HG02973 (cell line): ENCODE measurements at regions not wholly inside any gene's neighbourhood (a gene's known extent, or its start where the extent isn't known, plus 50 kb on each side); places are given as distances from the start of the nearest gene placed in this dataset.

Experiments
- ATAC-seq: cut with Tn5 transposase; IDR thresholded peaks from one replicate; pipeline ENCODE4 v1.9.1; 2021; ENCODE audit warnings: moderate library complexity; ENCODE audit not compliant: unreplicated experiment

DNA sequence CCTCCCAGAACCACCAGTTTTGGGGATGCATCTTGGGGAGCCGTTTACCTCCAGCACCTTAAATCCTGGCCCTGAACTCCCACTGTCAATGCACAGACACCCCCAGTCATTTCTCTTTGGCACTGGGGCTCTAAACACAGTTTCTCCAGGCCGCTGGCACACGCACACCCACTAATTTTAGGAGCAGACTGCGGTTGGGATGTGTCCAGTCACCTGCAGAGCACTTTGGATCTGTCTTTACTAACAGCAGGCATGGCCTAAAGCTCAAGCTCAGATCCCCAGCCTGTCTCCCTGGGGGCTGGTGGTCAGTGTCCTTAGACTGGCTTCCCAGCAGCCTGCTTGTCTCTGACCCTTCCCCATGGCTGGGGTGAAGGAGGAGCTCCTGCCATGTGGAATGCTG, 49.9 kb downstream of the SYNE3 start:
- no peak for ATAC-seq

DNA sequence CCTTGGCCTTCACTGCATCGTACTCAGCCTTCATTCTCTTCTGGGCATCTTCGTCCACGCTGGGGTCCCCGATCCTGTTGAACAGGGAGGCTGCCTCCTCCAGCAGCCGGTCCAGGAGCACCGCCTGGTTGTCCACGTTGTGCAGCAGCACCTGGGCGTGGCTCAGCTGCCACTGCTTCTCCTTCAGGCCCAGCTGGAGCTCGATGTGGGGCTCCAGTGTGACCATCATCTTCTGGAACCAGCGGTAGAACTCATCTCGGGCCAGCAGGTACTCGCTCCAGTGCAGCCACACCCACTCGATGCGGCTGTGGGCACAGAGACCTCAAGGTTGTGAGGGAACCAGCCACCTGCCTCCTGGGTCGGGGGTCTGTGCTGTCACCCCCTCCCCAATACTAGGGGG, 50.5 kb downstream of the SYNE3 start:
- no peak for ATAC-seq

DNA sequence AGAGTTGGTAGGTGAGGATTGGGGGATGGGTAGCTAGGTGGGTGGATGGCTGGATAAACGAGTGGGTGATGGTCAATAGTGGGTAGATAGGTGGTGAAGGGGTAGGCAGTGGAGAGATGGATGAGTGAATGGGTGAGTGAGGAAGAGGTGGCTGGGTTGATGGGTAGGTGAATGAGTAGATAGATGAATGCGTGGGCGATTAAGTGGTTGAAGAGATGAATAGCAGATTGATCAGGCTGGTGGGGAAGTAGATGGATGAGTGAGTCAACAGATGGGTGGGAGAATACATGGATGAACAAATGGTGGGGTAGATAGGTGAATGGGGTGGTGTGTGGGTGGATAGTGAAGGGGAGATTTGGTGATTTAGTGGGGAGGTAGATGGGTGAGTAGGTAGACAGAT, 51.1 kb downstream of the SYNE3 start:
- no peak for ATAC-seq

DNA sequence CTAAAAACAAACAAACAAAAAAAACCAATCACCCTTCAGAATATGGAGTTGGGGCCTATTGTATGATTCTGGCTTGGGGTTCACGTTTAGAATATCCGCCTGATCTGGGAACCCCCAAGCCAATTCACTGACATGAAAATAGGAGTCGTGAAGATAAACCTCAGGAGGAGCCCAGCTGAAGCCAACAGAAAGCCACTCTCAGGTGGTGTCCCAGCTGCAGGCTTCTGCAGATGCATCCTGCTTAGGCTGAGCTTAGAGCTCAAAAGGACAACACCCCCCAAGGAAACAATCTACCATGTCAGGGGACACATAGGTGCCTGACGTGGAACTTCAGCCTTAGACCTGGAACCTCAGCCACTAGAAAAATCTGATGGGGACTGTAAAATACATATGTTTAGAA, 51.9 kb downstream of the SYNE3 start:
- ATAC-seq: no peak

DNA sequence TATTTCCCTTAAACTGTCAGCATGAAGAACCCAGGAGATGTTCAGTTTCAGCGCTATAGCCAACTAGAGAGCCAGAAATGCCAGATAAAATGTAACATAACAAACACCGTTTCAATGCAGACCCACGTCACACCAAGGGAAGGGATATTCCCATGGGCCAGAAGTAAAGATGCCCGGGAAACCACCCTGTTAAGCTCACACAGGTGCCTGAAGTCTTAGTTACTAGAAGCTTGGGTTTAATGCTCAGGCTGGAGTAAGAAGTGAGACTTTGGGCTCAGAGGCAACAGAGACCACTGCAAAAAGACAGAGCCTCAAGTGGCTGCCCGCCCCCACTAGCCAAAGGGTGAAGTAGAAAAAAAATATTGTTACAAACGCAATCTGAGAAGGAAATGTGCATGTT, 52.3 kb downstream of the SYNE3 start:
- ATAC-seq: no peak

DNA sequence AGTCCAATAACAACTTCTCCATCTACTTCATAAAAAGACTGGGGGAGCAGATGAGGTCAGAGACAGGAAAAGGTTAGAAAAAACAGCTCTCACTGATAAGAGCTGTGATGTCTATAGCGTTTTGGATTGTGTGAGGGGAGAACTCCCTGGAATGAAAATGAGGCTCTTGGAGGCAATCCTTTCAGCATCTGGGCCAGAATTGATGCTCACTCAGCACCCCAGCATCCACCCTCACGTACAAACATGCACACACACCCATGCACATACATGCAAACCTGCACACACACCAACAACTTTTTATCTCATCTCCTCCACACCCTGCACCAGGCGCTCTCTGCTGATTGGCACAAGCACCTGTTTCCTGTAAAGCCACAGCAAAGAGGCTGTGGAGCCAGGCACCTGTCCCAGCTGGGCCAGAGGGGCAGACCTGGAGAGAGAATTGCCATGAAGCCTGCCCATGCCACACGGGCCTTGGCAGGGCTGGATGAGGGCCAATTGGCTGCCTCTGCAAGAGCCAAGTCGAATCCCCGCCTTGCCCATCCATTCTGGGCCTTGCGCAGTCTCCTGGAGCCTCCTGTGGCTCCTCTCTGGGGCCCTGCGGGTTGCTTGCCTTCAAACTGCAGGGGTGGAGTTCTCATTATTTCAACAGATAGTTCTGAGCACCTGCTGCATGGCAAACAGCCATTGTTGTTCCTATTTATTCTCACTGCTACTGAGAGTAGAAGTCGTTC, 53.1 kb downstream of the SYNE3 start:
- no peak for ATAC-seq

DNA sequence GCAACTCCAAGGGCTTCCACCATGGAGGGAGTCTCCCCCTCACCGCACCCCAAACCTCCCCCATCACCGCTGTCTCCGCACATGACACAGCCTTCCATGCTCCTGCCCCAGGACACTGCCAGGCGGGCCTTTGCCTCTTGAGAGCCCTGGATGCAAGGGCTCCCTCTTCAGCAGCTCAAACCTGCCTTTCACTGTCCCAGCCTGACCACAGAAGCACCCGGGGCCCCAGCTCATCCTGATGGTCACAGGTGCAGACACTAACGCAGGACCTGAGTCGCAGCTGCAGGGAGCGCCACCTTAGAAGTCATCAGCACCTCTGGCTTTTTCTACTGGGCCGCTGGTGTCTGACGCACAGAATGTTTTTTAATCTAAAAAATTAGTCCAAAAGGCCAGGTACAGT, 54.0 kb downstream of the SYNE3 start:
- no peak for ATAC-seq

DNA sequence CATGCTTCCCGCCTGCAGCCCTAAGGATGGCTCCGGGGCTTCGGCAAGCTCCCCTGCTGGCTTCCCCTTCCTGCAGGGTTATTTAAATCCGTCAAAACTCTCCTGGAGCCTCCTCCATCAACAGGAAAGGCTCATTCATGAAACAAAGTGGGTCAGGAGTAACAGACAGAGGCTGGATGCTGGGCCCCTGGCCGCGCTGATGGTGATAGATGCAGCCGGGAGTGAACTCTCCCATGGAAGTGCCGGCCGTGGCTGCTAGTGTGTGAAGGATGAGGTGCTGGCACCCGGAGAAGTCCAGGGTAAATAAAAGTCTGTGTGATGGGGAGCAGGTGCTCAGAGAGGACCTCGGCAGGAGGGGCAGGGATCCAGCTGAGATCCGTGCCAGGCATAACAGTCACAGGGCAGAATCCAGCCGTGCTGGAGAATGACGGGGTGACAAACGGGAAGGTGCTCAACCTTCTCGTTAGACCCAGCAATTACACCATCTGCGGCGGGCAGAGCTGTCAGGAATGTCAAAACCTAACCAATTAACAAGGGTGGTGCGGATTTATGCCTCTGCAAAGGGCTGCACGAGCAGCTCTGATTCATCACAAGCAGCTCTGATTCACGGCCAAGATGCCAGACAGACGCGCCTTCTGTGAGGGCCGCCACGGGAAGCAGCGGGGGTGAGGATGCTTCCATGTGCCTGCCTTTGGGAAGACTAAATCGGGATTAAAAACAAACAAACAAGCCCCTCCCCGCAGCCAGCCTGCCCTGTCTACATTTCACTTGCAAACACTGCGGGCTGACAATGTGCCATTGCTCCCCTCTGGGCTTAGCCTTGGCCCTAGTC, 55.6 kb downstream of the SYNE3 start:
- ATAC-seq: no peak

DNA sequence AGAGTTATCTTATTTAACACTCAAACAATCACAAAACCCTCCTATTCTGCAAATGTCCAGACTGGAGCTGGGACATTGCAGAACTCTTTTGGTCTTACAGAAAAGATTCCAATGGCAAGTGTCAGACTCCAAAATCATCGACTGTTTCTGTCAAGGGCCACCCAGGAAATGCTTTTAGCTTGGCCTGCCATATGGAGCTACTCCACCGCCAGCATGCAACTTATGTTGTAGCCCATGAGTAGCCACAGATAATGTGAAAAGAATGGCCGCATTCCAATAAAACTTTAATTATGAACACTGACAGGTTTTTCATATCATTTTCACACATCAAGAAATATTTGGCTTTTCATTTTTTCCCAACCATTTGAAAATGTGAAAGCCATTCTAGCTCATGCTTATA, 57.5 kb downstream of the SYNE3 start:
- no peak for ATAC-seq

DNA sequence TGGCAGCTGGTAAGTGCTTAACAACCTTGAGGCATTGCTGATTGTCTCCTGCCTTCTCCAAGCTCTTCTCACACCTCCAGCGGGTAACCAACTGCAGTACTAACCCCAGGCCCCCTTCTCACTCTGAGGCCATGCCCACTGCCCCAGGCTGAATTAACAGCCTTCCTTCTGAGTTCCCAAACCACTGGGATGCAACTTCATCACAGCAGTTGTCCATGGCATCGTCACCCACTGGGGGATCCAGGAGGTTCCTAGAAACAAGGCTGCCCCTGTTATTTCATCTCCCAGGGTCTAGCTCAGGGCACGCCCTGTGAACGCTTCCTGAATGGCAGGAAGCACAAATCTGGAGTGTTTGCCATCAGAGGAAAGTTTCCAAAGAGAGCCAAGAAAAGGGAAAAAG, 58.0 kb downstream of the SYNE3 start:
- ATAC-seq: no peak

DNA sequence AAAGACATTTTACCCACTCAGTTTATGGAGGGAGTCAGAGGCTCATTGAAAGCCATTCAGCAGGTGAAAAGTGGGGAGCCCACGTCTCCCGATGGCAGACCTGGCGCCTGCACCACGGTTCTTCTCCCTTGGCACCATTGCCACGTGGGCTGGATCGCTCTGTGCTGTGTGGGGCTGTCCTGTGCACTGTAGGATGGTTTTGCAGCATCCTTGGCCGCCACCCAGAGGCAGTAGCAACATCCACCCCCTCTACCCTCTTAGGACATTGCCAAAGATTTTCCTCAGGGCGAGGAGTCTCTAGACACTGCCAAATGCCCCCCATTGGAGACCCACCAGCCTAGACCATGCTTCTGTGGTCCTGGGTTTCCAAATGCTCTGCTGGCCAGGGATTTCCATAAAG, 60.2 kb downstream of the SYNE3 start:
- ATAC-seq: no peak

DNA sequence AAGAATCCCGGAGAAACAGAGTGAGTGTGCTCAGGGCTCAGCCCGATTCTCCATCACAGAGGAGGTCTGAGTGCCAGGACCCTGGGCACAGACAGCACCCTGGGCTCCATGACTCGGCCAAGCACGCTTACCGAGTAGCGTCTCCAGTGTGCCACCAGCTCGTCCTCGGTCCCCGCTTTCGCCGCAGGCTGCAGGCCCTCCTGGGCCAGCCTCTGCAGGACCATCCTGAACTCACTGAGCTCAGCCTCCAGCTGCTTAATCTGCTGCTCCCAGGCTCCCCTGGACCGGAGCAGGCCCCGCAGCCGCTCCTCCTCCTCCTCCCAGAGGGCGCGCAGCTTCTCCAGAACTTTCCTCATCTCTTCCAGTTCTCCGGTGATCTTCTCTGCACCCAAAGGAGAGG, 61.2 kb downstream of the SYNE3 start:
- no peak for ATAC-seq

DNA sequence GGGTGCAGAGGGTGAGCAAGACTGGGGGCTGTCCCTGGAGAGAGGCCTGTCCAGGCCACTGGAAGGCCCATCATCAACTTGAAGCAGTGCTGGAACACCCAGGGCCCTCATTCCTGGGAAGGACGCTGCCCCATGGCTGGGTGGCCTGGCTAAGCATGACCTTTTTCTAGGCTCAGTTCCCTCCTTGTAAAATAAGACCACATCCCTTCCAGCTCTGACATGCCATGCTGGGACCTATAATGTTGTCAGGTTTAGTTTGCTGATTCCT, 62.8 kb downstream of the SYNE3 start:
- no peak for ATAC-seq

DNA sequence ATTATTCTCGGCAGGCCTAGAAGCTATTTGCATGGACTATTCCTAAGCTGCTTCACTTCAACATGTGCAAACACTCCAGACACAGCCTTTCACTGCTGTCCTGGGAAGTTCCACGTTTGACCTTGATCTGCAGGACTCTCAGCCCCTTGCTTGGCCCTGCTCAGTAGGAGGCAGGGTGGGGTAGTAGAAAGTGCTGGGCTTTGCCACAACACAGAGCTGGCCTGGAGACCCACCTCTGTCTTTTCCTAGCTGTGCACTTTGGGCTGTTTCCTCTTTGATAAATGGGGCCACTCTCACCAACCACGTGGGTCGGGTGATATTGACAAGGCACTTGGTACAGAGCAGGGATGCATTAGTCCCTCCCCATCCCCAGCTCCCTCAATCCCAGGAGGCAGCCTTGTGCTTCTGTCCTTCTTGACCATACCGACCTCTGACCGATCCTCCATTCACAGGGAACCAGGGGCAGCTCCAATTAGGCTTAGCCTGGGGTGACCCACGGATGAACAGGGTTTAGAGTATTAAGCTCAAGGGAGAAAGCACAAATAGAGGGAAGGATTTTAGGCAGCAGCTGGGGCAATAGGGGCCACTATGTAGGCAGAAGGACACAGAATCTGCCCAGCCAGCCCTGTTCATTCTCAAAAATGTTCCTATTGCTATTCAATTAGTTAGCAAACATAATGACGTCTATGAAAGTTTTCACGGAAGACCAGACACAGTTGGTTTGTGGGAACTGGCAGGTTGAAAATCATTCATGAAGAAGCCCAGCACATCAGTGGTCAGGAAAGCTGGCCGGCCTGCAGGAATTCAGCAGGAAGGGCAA, 63.3 kb downstream of the SYNE3 start:
- ATAC-seq: no peak

DNA sequence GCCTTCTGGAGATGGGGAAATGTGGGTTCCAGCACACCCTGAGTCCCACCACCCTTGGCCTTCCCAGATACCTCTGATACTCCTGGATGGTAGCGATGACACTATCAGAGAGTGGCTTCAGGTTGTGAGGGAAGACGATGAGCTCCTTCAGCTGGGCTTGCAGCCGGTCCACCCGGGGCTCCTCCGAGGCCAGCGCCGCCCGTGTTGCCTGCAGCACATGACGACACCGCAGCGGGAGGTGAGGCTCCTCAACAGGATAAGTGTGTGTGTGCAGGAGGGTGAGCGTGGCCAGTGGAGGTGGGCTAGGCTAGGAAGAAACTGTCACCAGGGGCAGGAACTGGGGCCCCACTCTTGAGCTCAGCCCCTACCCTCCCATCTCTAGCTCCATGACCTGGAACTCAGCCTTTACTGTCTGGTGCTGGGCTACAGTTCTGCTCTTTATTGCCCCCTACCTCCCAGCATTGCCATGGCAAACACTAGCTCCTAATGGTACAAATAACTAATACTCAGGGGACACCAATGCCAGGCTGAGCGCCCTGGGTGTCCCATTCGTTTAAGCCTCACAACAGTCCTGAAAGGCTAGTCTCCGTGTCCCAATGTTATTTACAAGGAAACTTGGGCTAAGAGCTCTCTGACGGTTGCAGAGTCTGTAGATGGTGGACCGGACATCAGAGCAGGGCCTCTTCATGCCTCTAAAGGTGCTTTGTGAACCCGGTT, 64.1 kb downstream of the SYNE3 start:
- ATAC-seq: no peak

DNA sequence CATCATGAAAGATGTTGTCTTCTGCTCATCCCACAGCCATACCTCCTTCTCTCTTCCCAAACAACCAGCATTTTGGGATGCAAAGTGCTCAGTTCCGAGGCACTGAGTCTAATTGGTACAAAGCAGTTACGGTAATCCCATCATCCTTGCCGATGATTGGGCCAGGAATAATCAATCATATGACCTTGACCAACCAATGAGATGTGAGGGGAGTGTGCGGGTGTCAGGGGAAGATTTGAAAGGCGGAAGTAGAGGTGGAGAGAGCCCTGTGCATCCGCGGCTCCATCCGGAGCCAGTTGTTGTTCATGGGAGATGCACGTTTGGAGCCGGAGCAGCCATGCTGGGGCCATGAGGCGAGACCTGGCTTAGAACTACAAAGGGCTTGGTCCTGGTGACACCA, 67.3 kb downstream of the SYNE3 start:
- ATAC-seq: no peak

DNA sequence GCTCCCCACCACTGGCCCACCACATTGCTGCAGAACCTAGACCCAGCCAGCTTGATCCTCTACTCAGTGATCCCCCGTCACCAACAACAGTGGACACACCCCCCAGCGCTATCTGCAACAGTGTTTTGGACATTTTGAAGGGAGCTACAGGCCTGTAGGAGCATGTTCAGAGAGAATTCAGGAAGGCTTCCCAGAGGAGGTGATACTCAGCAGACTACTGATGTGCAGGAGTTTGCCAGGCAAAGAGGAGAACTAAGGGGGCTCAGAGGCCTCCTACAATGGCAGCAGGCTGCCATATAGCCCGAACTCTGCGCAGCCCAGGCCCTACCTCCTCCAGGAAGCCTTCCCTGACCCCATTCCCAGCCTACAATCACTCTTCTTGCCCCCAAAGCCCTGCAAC, 70.0 kb downstream of the SYNE3 start:
- no peak for ATAC-seq

DNA sequence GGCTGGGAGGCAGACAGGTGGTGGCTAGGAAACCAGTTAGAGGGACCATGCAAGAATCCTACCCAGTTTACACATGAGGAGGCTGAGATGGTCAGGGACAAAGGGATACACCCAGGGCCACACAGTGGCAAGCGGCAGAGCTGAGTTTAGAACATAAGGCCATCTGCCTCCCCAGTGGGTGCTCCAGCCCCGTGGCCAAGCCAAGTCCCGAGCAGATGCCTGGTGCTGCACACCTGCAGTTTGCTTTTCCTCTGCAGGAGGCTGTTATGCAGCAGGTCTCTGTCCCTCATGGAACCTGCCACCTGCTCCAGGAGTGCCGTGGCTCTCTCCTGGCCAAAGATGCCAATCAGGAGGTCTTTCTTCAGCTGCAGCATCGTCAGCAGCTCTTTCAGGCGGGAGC, 70.8 kb downstream of the SYNE3 start:
- ATAC-seq: no peak

DNA sequence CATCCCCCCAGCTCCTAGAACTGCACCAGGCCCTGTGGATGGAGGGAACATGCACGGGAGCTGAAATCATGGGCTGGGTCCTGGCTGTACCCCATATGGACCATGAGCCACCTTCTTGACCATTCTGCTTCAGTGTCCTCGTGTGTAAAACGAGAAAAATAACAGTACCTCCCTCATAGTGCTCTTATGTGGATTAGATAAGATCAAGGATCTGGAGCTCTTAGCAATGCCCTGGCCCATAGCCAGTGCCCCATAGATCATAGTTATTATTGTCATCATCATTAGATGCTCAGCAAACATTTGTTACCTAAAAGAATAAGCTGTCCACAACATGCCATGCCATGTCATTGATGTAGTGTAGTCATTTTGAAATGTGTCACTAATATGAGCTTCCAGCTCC, 71.3 kb downstream of the SYNE3 start:
- no peak for ATAC-seq

DNA sequence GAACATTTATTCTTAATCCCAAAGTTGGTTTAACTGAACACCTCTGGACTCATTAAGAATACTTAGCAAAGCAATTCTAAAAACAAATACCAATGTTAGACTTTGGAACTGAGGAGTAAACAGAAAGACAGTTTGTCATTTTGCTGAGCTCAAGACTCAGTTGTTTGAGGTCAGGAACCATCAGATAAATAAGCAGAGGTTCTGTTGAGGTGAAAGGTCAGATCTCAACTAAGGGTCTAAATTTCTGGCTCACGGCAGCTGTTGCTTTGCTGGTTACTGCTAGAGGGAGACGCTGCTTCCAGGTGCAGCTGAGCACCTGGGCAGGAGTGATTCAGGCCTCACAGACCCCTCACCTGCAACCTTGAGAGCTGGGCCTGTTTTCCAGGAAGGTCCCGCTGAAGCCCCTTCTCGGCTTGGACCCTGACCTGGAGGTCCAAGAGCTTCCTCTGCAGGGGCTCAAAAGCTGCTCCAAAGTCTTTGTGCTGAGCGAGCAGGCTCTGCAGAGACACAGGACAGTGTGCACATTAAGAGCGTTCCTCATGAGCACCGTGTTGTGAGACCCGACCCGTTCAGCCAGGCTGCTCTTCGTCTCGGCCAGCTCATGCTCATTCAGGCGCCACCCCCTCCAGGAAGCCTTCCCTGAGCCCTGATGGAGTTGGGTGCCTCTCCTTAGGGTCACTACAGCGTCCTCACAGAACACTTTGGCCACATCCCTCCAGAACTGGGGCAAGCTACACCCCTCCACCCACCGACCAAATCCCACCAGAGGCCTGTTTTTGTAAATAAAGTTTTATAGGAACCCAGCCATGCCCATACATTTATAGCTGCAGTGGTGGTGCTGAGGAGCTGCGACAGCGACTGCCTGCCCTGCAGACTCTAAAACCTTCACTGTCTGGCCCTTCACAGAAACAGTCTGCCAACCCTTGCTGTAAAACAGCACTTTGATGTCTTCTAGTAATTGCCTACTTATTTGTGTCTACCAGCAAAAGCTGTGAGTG, 72.0 kb downstream of the SYNE3 start:
- ATAC-seq: no peak
